H1 (cell line): ENCODE measurements at regions not wholly inside any gene's neighbourhood (a gene's known extent, or its start where the extent isn't known, plus 50 kb on each side); places are given as distances from the start of the nearest gene placed in this dataset. TPM values are rescaled to one million over a fixed set of nuclear protein-coding genes. Genes with fewer than 3 reads are reported as not detected.
A peak's percentile ranks its signal among the peaks of the same experiment; 100 is the strongest.
"Not testable (repeated sequence)": the region's sequence is repeated elsewhere in the genome, so short reads cannot be mapped to it uniquely, and the experiment has no call there.

Experiments used
- CTCF ChIA-PET: fragments of 300-600 bp; sonication (Branson Sonifier 250); formaldehyde crosslinking; loops from one replicate; lab custom pipeline; 2021; ENCODE audit not compliant: partially characterized antibody; lab: Charles Lee
- POLR2A ChIA-PET: fragments of 300-600 bp; sonication (Branson Sonifier 250); formaldehyde crosslinking; loops from one replicate; lab custom pipeline; 2021; ENCODE audit warnings: inconsistent platforms; ENCODE audit not compliant: partially characterized antibody; lab: Charles Lee
- DNase-seq, 2 experiments: peaks; one replicate each; pipeline versions ENCODE4 v3.0.0 to v3.0.0-alpha.2; 2010 to 2022; ENCODE audit warnings: low spot score in 2 of 2, low read depth in 1 of 2, mixed read lengths in 1 of 2
- FAIRE-seq: peaks from 2 replicates; lab custom pipeline; 2011; peaks lifted over from hg19 to GRCh38; lab: Jason Lieb, UNC
- H2AFZ ChIP-seq: 2 replicates; pipeline ENCODE4 v1.8.1; 2012; ENCODE audit warnings: low read length, inconsistent platforms
- H2AK5ac ChIP-seq: 2 replicates; pipeline ENCODE4 v1.6.1; 2013; ENCODE audit warnings: low read depth, low read length
- H2BK120ac ChIP-seq: replicated peaks from 2 replicates; pipeline ENCODE3; 2013; ENCODE audit warnings: low read depth, low read length, inconsistent platforms
- H2BK12ac ChIP-seq: 2 replicates; pipeline ENCODE4 v1.6.1; 2013; ENCODE audit warnings: low read depth, low read length
- H2BK15ac ChIP-seq: 2 replicates; pipeline ENCODE4 v1.6.1; 2013; ENCODE audit warnings: low read length
- H2BK20ac ChIP-seq: 2 replicates; pipeline ENCODE4 v1.6.1; 2013; ENCODE audit warnings: low read length
- H2BK5ac ChIP-seq: 2 replicates; pipeline ENCODE4 v1.6.1; 2013; ENCODE audit warnings: low read depth, low read length
- H3K14ac ChIP-seq: 2 replicates; pipeline ENCODE4 v1.6.1; 2013; ENCODE audit warnings: inconsistent platforms; ENCODE audit not compliant: insufficient read length
- H3K18ac ChIP-seq: 2 replicates; pipeline ENCODE4 v1.6.1; 2013; ENCODE audit warnings: low read length; ENCODE audit errors: extremely low read depth
- H3K23ac ChIP-seq: 2 replicates; pipeline ENCODE4 v1.6.1; 2013; ENCODE audit warnings: inconsistent platforms; ENCODE audit not compliant: insufficient read length
- H3K23me2 ChIP-seq: 2 replicates; pipeline ENCODE4 v1.6.1; 2013; ENCODE audit warnings: low read depth, low read length
- H3K27ac ChIP-seq: 2 replicates; pipeline ENCODE4 v1.6.1; 2011; ENCODE audit warnings: low read depth, low read length, inconsistent platforms
- H3K27me3 ChIP-seq, 4 experiments: replicated peaks in 1 of 4; 1 replicate in 1 of 4; 2 replicates in 3 of 4; pipeline versions ENCODE4 v1.6.1 to v1.8.1; 2011 to 2013; ENCODE audit warnings: low read length in 3 of 4, mild to moderate bottlenecking in 3 of 4, inconsistent platforms in 2 of 4, mixed read lengths in 2 of 4, moderate library complexity in 1 of 4; ENCODE audit not compliant: control insufficient read depth in 3 of 4, insufficient read depth in 3 of 4; ENCODE audit errors: extremely low read depth in 1 of 4
- H3K36me3 ChIP-seq, 4 experiments: 2 replicates each; pipeline versions ENCODE4 v1.6.1 to v1.8.1; 2011 to 2013; ENCODE audit warnings: mild to moderate bottlenecking in 4 of 4, low read length in 3 of 4, moderate library complexity in 2 of 4, control low read depth in 1 of 4, inconsistent platforms in 1 of 4; ENCODE audit not compliant: insufficient read depth in 4 of 4, control insufficient read depth in 2 of 4
- H3K4ac ChIP-seq: replicated peaks from 2 replicates; pipeline ENCODE3; 2013; ENCODE audit warnings: low read length, low read depth, mixed read lengths, inconsistent platforms; ENCODE audit not compliant: insufficient read length
- H3K4me1 ChIP-seq, 4 experiments: replicated peaks in 1 of 4; 1 replicate in 1 of 4; 2 replicates in 3 of 4; pipeline versions ENCODE4 v1.6.1 to v1.8.1; 2011 to 2013; ENCODE audit warnings: low read length in 3 of 4, inconsistent platforms in 2 of 4, mixed read lengths in 1 of 4; ENCODE audit not compliant: insufficient read depth in 4 of 4, control insufficient read depth in 3 of 4
- H3K4me2 ChIP-seq, 2 experiments: 2 replicates each; pipeline versions ENCODE4 v1.6.1 to v1.8.1; 2011 to 2013; ENCODE audit warnings: low read depth in 2 of 2, low read length in 2 of 2, control low read depth in 1 of 2, inconsistent platforms in 1 of 2, mild to moderate bottlenecking in 1 of 2; ENCODE audit not compliant: insufficient read depth in 1 of 2
- H3K4me3 ChIP-seq, 4 experiments: fragments of 200-600, 300-600 bp in 1 of 4; sonication (generic), shearing (Covaris generic), sonication (Bioruptor Twin) in 1 of 4; 2 replicates each; pipeline versions ENCODE4 v1.5.1 to v1.8.1; 2011 to 2016; ENCODE audit warnings: low read length in 4 of 4, low read depth in 3 of 4, control low read depth in 2 of 4, inconsistent platforms in 2 of 4, mild to moderate bottlenecking in 2 of 4, mixed read lengths in 1 of 4, moderate library complexity in 1 of 4; ENCODE audit not compliant: insufficient read depth in 2 of 4; ENCODE audit errors: extremely low read depth in 1 of 4
- H3K56ac ChIP-seq: replicated peaks from 2 replicates; pipeline ENCODE3; 2013; ENCODE audit warnings: low read depth, mild to moderate bottlenecking, mixed read lengths, low read length, inconsistent platforms; ENCODE audit not compliant: insufficient read length
- H3K79me1 ChIP-seq: 2 replicates; pipeline ENCODE4 v1.6.1; 2013; ENCODE audit warnings: low read depth, low read length, control low read depth
- H3K79me2 ChIP-seq, 2 experiments: 2 replicates each; pipeline versions ENCODE4 v1.6.1 to v1.8.1; 2012 to 2013; ENCODE audit warnings: low read length in 2 of 2, mild to moderate bottlenecking in 2 of 2, inconsistent platforms in 1 of 2; ENCODE audit not compliant: insufficient read depth in 2 of 2, control insufficient read depth in 1 of 2
- H3K9ac ChIP-seq, 4 experiments: replicated peaks in 1 of 4; 1 replicate in 1 of 4; 2 replicates in 3 of 4; pipeline versions ENCODE4 v1.6.1 to v1.8.1; 2011 to 2013; ENCODE audit warnings: low read depth in 3 of 4, low read length in 3 of 4, control low read depth in 2 of 4, mild to moderate bottlenecking in 2 of 4, moderate library complexity in 2 of 4, inconsistent platforms in 1 of 4; ENCODE audit errors: extremely low read depth in 1 of 4
- H3K9me3 ChIP-seq, 2 experiments: 2 replicates each; pipeline versions ENCODE4 v1.6.1 to v1.8.1; 2012 to 2013; ENCODE audit warnings: mild to moderate bottlenecking in 2 of 2, moderate library complexity in 2 of 2, control low read depth in 1 of 2, inconsistent platforms in 1 of 2, low read depth in 1 of 2, low read length in 1 of 2, mixed read lengths in 1 of 2; ENCODE audit not compliant: insufficient read depth in 2 of 2
- H4K20me1 ChIP-seq, 2 experiments: replicated peaks in 1 of 2; 2 replicates each; pipeline versions ENCODE3 to v1.8.1; 2011 to 2013; ENCODE audit warnings: inconsistent platforms in 2 of 2, low read length in 2 of 2, mild to moderate bottlenecking in 1 of 2; ENCODE audit not compliant: insufficient read depth in 2 of 2, control insufficient read depth in 1 of 2
- H4K5ac ChIP-seq: 2 replicates; pipeline ENCODE4 v1.6.1; 2013; ENCODE audit warnings: low read length, low read depth, mixed read lengths, inconsistent platforms; ENCODE audit not compliant: insufficient read length
- H4K8ac ChIP-seq: 2 replicates; pipeline ENCODE4 v1.8.0; 2013; ENCODE audit warnings: mild to moderate bottlenecking, moderate library complexity, low read length, inconsistent platforms; ENCODE audit not compliant: insufficient read depth; ENCODE audit errors: extremely low read depth
- H4K91ac ChIP-seq: replicated peaks from 2 replicates; pipeline ENCODE3; 2013; ENCODE audit warnings: low read length, mixed read lengths, inconsistent platforms; ENCODE audit not compliant: insufficient read length
- WGBS, 2 experiments: shearing (Covaris generic) in 1 of 2; methylation state at CpG; one replicate each; pipeline versions ENCODE4 v1.1.6 to v1.1.7; 2013 to 2015; ENCODE audit warnings: low lambda C conversion rate in 2 of 2, mixed read lengths in 2 of 2, inconsistent platforms in 1 of 2, low coverage in 1 of 2, missing lambda C conversion rate in 1 of 2; ENCODE audit not compliant: insufficient replicate concordance in 2 of 2, insufficient coverage in 1 of 2, insufficient read length in 1 of 2; ENCODE audit errors: extremely low coverage in 1 of 2, missing lambda C conversion rate in 1 of 2; 5-methylcytosine and 5-hydroxymethylcytosine counted together
- small RNA-seq: library from polyadenylated mRNA; stranded (forward); fragments of <200 nt; extraction: miRNeasy Mini kit (QIAGEN cat#:217004); gene quantifications from one replicate; pipeline ENCODE3, GENCODE V24; 2013; ENCODE audit not compliant: insufficient read depth

GRCh38 chrX:90780286-90780789, 654.3 kb upstream of the PABPC5 start:
- H3K23me2 ChIP-seq, H2BK5ac ChIP-seq, H4K8ac ChIP-seq, H3K23ac ChIP-seq, H3K27me3 ChIP-seq, H2BK15ac ChIP-seq, H3K4me2 ChIP-seq, H3K79me1 ChIP-seq, H4K20me1 ChIP-seq, H3K79me2 ChIP-seq, H3K27ac ChIP-seq, POLR2A ChIA-PET, H4K91ac ChIP-seq, H3K18ac ChIP-seq, H2BK12ac ChIP-seq, H3K4me1 ChIP-seq, H4K5ac ChIP-seq, H3K9ac ChIP-seq, H2AK5ac ChIP-seq, H3K36me3 ChIP-seq, H2BK20ac ChIP-seq, H2AFZ ChIP-seq, H3K4me3 ChIP-seq, H3K14ac ChIP-seq, CTCF ChIA-PET, H3K9me3 ChIP-seq, H2BK120ac ChIP-seq, DNase-seq, H3K56ac ChIP-seq, H3K4ac ChIP-seq: not testable (repeated sequence)
- WGBS, 2 experiments, result no CpG with 5 or more reads among the region's 1 CpG
- peak; percentile 95 for FAIRE-seq

Small RNA genes in the stretch of these regions (small RNA-seq; reads per million reads assigned to genes)
- not detected for gene RNU6-555P
